Natural killer cell (primary cell): ENCODE measurements at regions not wholly inside any gene's neighbourhood (a gene's known extent, or its start where the extent isn't known, plus 50 kb on each side); places are given as distances from the start of the nearest gene placed in this dataset.

Experiments
- ATAC-seq, 3 donors: fragments of 150-1000 bp in 2 of 3; fragments of 200-7000 bp in 1 of 3; cut with Tn5 transposase; 1 replicate in 1 of 3; 2 replicates in 2 of 3; pipeline ENCODE4 v1.10.0; 2021; ENCODE audit warnings: mild to moderate bottlenecking in 2 of 3, moderate library complexity in 2 of 3
- DNase-seq, 2 donors: peaks; one replicate each; pipeline versions ENCODE4 v3.0.0 to v3.0.0-alpha.2; 2013 to 2021; ENCODE audit warnings: mixed read lengths in 1 of 2
- H3K27ac ChIP-seq: one replicate; pipeline ENCODE4 v1.5.1; 2013; ENCODE audit warnings: mild to moderate bottlenecking, low read length
- H3K27me3 ChIP-seq: one replicate; pipeline ENCODE4 v1.6.1; 2013; ENCODE audit warnings: low read length; ENCODE audit not compliant: control insufficient read depth, insufficient read depth
- H3K36me3 ChIP-seq: one replicate; pipeline ENCODE4 v1.6.1; 2013; ENCODE audit warnings: low read length; ENCODE audit not compliant: control insufficient read depth, insufficient read depth
- H3K4me1 ChIP-seq: one replicate; pipeline ENCODE4 v1.6.1; 2013; ENCODE audit warnings: low read length; ENCODE audit not compliant: control insufficient read depth, insufficient read depth
- H3K4me3 ChIP-seq: one replicate; pipeline ENCODE4 v1.5.1; 2013; ENCODE audit warnings: low read length
- H3K9me3 ChIP-seq: one replicate; pipeline ENCODE4 v1.6.1; 2013; ENCODE audit warnings: low read length; ENCODE audit not compliant: control insufficient read depth, insufficient read depth
- H3K27ac Mint-ChIP-seq, 2 donors: one replicate each; pipeline ENCODE4 v1.8.0; 2022; ENCODE audit warnings: mild to moderate bottlenecking in 2 of 2, mixed read lengths in 2 of 2, moderate library complexity in 1 of 2
- H3K27me3 Mint-ChIP-seq, 2 donors: one replicate each; pipeline ENCODE4 v1.8.0; 2022; ENCODE audit warnings: low read depth in 2 of 2, mixed read lengths in 2 of 2
- H3K36me3 Mint-ChIP-seq: one replicate; pipeline ENCODE4 v1.8.0; 2022; ENCODE audit warnings: mixed read lengths
- H3K4me1 Mint-ChIP-seq, 2 donors: one replicate each; pipeline ENCODE4 v1.8.0; 2022; ENCODE audit warnings: mixed read lengths in 2 of 2
- H3K4me3 Mint-ChIP-seq: one replicate; pipeline ENCODE4 v1.8.0; 2022; ENCODE audit warnings: mild to moderate bottlenecking, moderate library complexity, mixed read lengths
- H3K9me3 Mint-ChIP-seq, 2 donors: one replicate each; pipeline ENCODE4 v1.8.0; 2022; ENCODE audit warnings: mixed read lengths in 2 of 2
- CTCF ChIP-seq: fragments of 200-600 bp; IDR thresholded peaks from one replicate; pipeline ENCODE4 v1.8.0; 2022; ENCODE audit warnings: antibody characterized with exemption
- WGBS: methylation state at CpG from one replicate; pipeline ENCODE4 v1.1.7; 2013; ENCODE audit warnings: missing lambda C conversion rate; ENCODE audit not compliant: insufficient coverage; 5-methylcytosine and 5-hydroxymethylcytosine counted together
- intact Hi-C: fragments of 100-400 bp; cut with micrococcal nuclease; formaldehyde crosslinking; loops from one replicate; pipeline ENCODE4 v1.14.2; 2022

- H3K27me3 ChIP-seq, result no peaks in the 10 kb centered on the region
- H3K27ac ChIP-seq, result no peak overlapping the region
- ATAC-seq, result no peak
- peaks cover 9 to 10% of the 10 kb centered on the region in 2 donors for H3K27me3 Mint-ChIP-seq
- no peaks in the 10 kb centered on the region for H3K36me3 Mint-ChIP-seq
- H3K9me3 Mint-ChIP-seq, result no peaks in the 10 kb centered on the region
- H3K36me3 ChIP-seq, result no peaks in the 10 kb centered on the region
- no peaks in the 10 kb centered on the region for H3K9me3 ChIP-seq
- no peaks in the 10 kb centered on the region for H3K4me1 Mint-ChIP-seq
- H3K4me3 ChIP-seq, result no peak overlapping the region
- H3K4me1 ChIP-seq, result no peaks in the 10 kb centered on the region
- no peak for TF ChIP-seq CTCF
- H3K27ac Mint-ChIP-seq, result no peak overlapping the region
- H3K4me3 Mint-ChIP-seq, result no peak overlapping the region
- DNase-seq, result no peak
- 81% methylated on average over 4 of the region's 4 CpGs for WGBS
- intact Hi-C loops, result no loop called here
Observed at GRCh38 chr7:25718596-25718995, 433.4 kb upstream of the NFE2L3 start.

- 90% methylated on average over 5 of the region's 5 CpGs for WGBS
- Mint-ChIP-seq H3K4me3 (no peak overlapping the region), H3K9me3 (no peaks in the 10 kb centered on the region), H3K27ac (no peak overlapping the region), H3K27me3 (peaks cover 7 to 9% of the 10 kb centered on the region in 2 donors), H3K36me3 (no peaks in the 10 kb centered on the region), H3K4me1 (no peaks in the 10 kb centered on the region)
- intact Hi-C loops, result no loop called here
- H3K27ac ChIP-seq, result no peak overlapping the region
- H3K4me3 ChIP-seq, result no peak overlapping the region
- no peaks in the 10 kb centered on the region for H3K4me1 ChIP-seq
- no peak for TF ChIP-seq CTCF
- H3K36me3 ChIP-seq, result no peaks in the 10 kb centered on the region
- ATAC-seq (no peak), DNase-seq (no peak)
- no peaks in the 10 kb centered on the region for H3K27me3 ChIP-seq
- no peaks in the 10 kb centered on the region for H3K9me3 ChIP-seq
Observed at GRCh38 chr7:25719190-25719896, 432.7 kb upstream of the NFE2L3 start.

DNA sequence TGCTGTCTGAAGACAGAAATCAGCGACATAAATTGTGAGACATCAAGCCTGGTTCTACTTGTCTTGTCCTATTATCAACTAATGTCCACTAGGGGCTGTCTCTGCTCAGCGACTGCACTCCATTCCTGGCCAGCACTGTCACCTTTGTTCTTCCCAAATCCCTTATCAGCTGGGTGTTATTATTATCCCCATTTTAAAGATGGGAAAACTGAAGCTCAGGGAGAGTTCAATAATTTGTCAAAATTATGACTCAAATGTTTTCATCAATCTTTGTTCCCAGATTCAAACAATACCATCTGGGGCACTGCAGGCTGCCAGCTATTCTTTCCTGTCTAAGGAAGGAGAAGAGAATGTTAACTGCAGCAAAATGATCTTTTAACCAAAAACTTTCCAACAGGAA lies 431.6 kb upstream of the NFE2L3 start:
- Mint-ChIP-seq H3K27me3 (peaks cover 3 to 19% of the 10 kb centered on the region in 2 donors), H3K4me1 (no peaks in the 10 kb centered on the region), H3K36me3 (no peaks in the 10 kb centered on the region), H3K9me3 (no peaks in the 10 kb centered on the region), H3K4me3 (no peak overlapping the region), H3K27ac (no peak overlapping the region)
- DNase-seq (no peak), ATAC-seq (no peak)
- H3K27me3 ChIP-seq, result no peaks in the 10 kb centered on the region
- intact Hi-C loops, result no loop called here
- H3K4me1 ChIP-seq, result no peaks in the 10 kb centered on the region
- WGBS, result 70% methylated on average over 2 of the region's 2 CpGs
- no peak for TF ChIP-seq CTCF
- no peak overlapping the region for H3K4me3 ChIP-seq
- H3K36me3 ChIP-seq, result no peaks in the 10 kb centered on the region
- no peaks in the 10 kb centered on the region for H3K9me3 ChIP-seq
- no peak overlapping the region for H3K27ac ChIP-seq

DNA sequence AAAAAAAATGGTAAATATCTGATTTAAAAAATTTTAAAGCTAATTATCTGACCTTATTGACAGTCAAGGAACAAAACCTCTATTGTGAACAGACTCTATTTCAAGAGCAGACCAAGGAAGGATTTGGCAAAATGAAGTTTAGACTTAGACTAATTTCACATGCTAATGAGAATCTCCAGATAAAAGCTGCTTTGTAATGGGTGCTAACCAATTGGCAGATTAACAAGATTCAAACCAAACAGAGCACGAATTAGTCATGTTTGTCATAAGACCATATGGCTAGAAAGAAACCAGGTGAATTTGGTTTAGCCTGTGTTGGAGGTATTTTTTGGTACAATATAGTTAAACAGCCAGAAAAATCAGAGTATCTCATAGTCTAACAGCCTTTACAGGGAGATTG lies 429.1 kb upstream of the NFE2L3 start:
- DNase-seq, result no peak
- Mint-ChIP-seq H3K27ac (no peak overlapping the region), H3K4me3 (no peak overlapping the region), H3K9me3 (no peaks in the 10 kb centered on the region), H3K27me3 (peaks cover 0 to 26% of the 10 kb centered on the region in 2 donors), H3K36me3 (no peaks in the 10 kb centered on the region), H3K4me1 (no peaks in the 10 kb centered on the region)
- Histone ChIP-seq H3K9me3 (no peaks in the 10 kb centered on the region), H3K27ac (no peak overlapping the region), H3K4me1 (no peaks in the 10 kb centered on the region), H3K27me3 (no peaks in the 10 kb centered on the region), H3K4me3 (no peak overlapping the region), H3K36me3 (no peaks in the 10 kb centered on the region)
- WGBS, result 85% methylated on average over 1 of the region's 1 CpG
- ATAC-seq, result no peak
- no peak for TF ChIP-seq CTCF
- intact Hi-C loops, result no loop called here
